SU-DHL-6 (cell line): ENCODE measurements at regions not wholly inside any gene's neighbourhood (a gene's known extent, or its start where the extent isn't known, plus 50 kb on each side); places are given as distances from the start of the nearest gene placed in this dataset.

ENCODE experiments used
- H2AFZ ChIP-seq: fragments of 200-600 bp; sonication (generic); 2 replicates; pipeline ENCODE4 v1.6.1; 2014; ENCODE audit warnings: low read depth, mild to moderate bottlenecking, moderate library complexity, mixed read lengths, antibody characterized with exemption, low read length; ENCODE audit not compliant: severe bottlenecking
- H3F3A ChIP-seq: fragments of 200-600 bp; shearing (Covaris generic); 2 replicates; pipeline ENCODE4 v1.6.0; 2016; ENCODE audit warnings: antibody characterized with exemption, mild to moderate bottlenecking; ENCODE audit not compliant: insufficient read depth
- H3K27ac ChIP-seq: fragments of 200-600 bp; sonication (generic); 2 replicates; pipeline ENCODE4 v1.5.1; 2016; ENCODE audit warnings: low read depth, mild to moderate bottlenecking, low read length, moderate library complexity, mixed read lengths
- H3K27me3 ChIP-seq: fragments of 200-600 bp; sonication (generic), shearing (Covaris generic); 2 replicates; pipeline ENCODE4 v1.6.0; 2014; ENCODE audit warnings: mild to moderate bottlenecking, low read length
- H3K36me3 ChIP-seq: fragments of 200-600 bp; sonication (generic); 2 replicates; pipeline ENCODE4 v1.6.1; 2014; ENCODE audit warnings: mild to moderate bottlenecking, low read length, mixed read lengths
- H3K4me2 ChIP-seq: fragments of 300-600, 200-600 bp; shearing (Covaris generic), sonication (generic); 2 replicates; pipeline ENCODE4 v1.6.0; 2014; ENCODE audit warnings: low read length, low read depth, mild to moderate bottlenecking; ENCODE audit not compliant: poor library complexity, severe bottlenecking
- H3K4me3 ChIP-seq: fragments of 200-600 bp; sonication (generic); 2 replicates; pipeline ENCODE4 v1.5.1; 2014; ENCODE audit warnings: antibody characterized with exemption, low read length, mild to moderate bottlenecking, mixed read lengths; ENCODE audit not compliant: insufficient read depth, poor library complexity, severe bottlenecking
- H3K79me2 ChIP-seq: fragments of 200-600 bp; sonication (generic); 2 replicates; pipeline ENCODE4 v1.6.1; 2014; ENCODE audit warnings: mild to moderate bottlenecking, low read length, moderate library complexity; ENCODE audit not compliant: insufficient read depth
- H3K9ac ChIP-seq: fragments of 200-600 bp; sonication (generic); 2 replicates; pipeline ENCODE4 v1.7.0; 2014; ENCODE audit warnings: mild to moderate bottlenecking, low read length
- H3K9me2 ChIP-seq: fragments of 200-600 bp; sonication (generic); replicated peaks from 2 replicates; pipeline ENCODE4 v1.6.1; 2014; ENCODE audit warnings: low read length; ENCODE audit not compliant: insufficient read depth
- H3K9me3 ChIP-seq: fragments of 200-600 bp; sonication (generic); 2 replicates; pipeline ENCODE4 v1.6.1; 2014; ENCODE audit warnings: low read length, mixed read lengths; ENCODE audit not compliant: insufficient read depth
- H4K20me1 ChIP-seq: fragments of 200-600 bp; sonication (generic); 2 replicates; pipeline ENCODE4 v1.6.1; 2014; ENCODE audit warnings: low read depth, mild to moderate bottlenecking, antibody characterized with exemption, low read length, moderate library complexity, mixed read lengths
- CTCF ChIP-seq: fragments of 200-600 bp; sonication (generic); IDR thresholded peaks from one replicate; pipeline ENCODE4 v1.5.1; 2017; ENCODE audit warnings: antibody characterized with exemption, mild to moderate bottlenecking, low read length, moderate library complexity; ENCODE audit not compliant: insufficient read depth, poor library complexity, severe bottlenecking
- EZH2phosphoT487 ChIP-seq: fragments of 200-600 bp; sonication (generic), shearing (Covaris generic); conservative IDR thresholded peaks from 2 replicates; pipeline ENCODE4 v1.6.1; 2018; ENCODE audit warnings: mild to moderate bottlenecking, antibody characterized with exemption, low read length, moderate library complexity, mixed read lengths

GRCh38 chr9:107899961-107900330, 410.4 kb upstream of the KLF4 start:
- H3K79me2 ChIP-seq = no peaks in the 10 kb centered on the region
- no peak overlapping the region for H3K27ac ChIP-seq
- H3F3A ChIP-seq = no peaks in the 10 kb centered on the region
- no peak overlapping the region for H3K4me2 ChIP-seq
- no peaks in the 10 kb centered on the region for H4K20me1 ChIP-seq
- H2AFZ ChIP-seq = no peak overlapping the region
- no peaks in the 10 kb centered on the region for H3K36me3 ChIP-seq
- TF ChIP-seq CTCF (no peak), EZH2phosphoT487 (no peak)
- H3K9me3 ChIP-seq = no peaks in the 10 kb centered on the region
- H3K9me2 ChIP-seq = no peaks in the 10 kb centered on the region
- H3K9ac ChIP-seq = no peak overlapping the region
- no peaks in the 10 kb centered on the region for H3K27me3 ChIP-seq
- H3K4me3 ChIP-seq = no peak overlapping the region

- TF ChIP-seq EZH2phosphoT487 = no peak
- TF ChIP-seq CTCF = no peak
These were observed 409.2 kb upstream of the KLF4 start for GRCh38 chr9:107898761-107899160.

GRCh38 chr9:107896544-107896943, 407.0 kb upstream of the KLF4 start:
- no peaks in the 10 kb centered on the region for H3K9me3 ChIP-seq

More at GRCh38 chr9:107898761-107899160, 409.2 kb upstream of the KLF4 start:
- Histone ChIP-seq H3K27ac (no peak overlapping the region), H4K20me1 (no peaks in the 10 kb centered on the region), H3K9ac (no peak overlapping the region), H3F3A (no peaks in the 10 kb centered on the region), H2AFZ (no peak overlapping the region), H3K9me2 (no peaks in the 10 kb centered on the region), H3K27me3 (no peaks in the 10 kb centered on the region), H3K9me3 (no peaks in the 10 kb centered on the region), H3K79me2 (no peaks in the 10 kb centered on the region), H3K4me3 (no peak overlapping the region), H3K36me3 (no peaks in the 10 kb centered on the region), H3K4me2 (no peak overlapping the region)

More at GRCh38 chr9:107896544-107896943, 407.0 kb upstream of the KLF4 start:
- Histone ChIP-seq H3K4me2 (no peak overlapping the region), H3K4me3 (no peak overlapping the region), H3K36me3 (no peaks in the 10 kb centered on the region), H2AFZ (no peak overlapping the region), H3K27ac (no peak overlapping the region), H3F3A (no peaks in the 10 kb centered on the region), H3K27me3 (no peaks in the 10 kb centered on the region), H4K20me1 (no peaks in the 10 kb centered on the region), H3K79me2 (no peaks in the 10 kb centered on the region), H3K9ac (no peak overlapping the region), H3K9me2 (no peaks in the 10 kb centered on the region)
- TF ChIP-seq EZH2phosphoT487 (no peak), CTCF (no peak)
